Lung (tissue), 11 donors: ENCODE measurements at regions not wholly inside any gene's neighbourhood (a gene's known extent, or its start where the extent isn't known, plus 50 kb on each side); places are given as distances from the start of the nearest gene placed in this dataset.
A peak's percentile ranks its signal among the peaks of the same experiment; 100 is the strongest.

Experiments
- ATAC-seq: fragments of 200-7000 bp; cut with Tn5 transposase; one replicate; pipeline ENCODE4 v1.9.1; 2020; ENCODE audit warnings: moderate number of reproducible peaks; ENCODE audit not compliant: insufficient read depth, low FRiP score
- DNase-seq, 3 donors: peaks; one replicate each; pipeline ENCODE4 v3.0.0-alpha.2; 2013 to 2017
- H3K27ac ChIP-seq, 2 donors: one replicate each; pipeline ENCODE4 v1.5.1; 2013; ENCODE audit warnings: mild to moderate bottlenecking in 2 of 2, moderate library complexity in 2 of 2, control low read depth in 1 of 2, inconsistent platforms in 1 of 2, low read depth in 1 of 2, low read length in 1 of 2
- H3K27me3 ChIP-seq, 3 donors: one replicate each; pipeline ENCODE4 v1.5.1; 2013; ENCODE audit warnings: low read length in 2 of 3; ENCODE audit not compliant: control insufficient read depth in 3 of 3, insufficient read depth in 3 of 3
- H3K36me3 ChIP-seq, 4 donors: one replicate each; pipeline ENCODE4 v1.5.1; 2013; ENCODE audit warnings: low read length in 4 of 4, mild to moderate bottlenecking in 1 of 4, moderate library complexity in 1 of 4; ENCODE audit not compliant: control insufficient read depth in 4 of 4, insufficient read depth in 4 of 4
- H3K4me1 ChIP-seq, 5 donors: one replicate each; pipeline ENCODE4 v1.5.1; 2013; ENCODE audit warnings: low read length in 5 of 5, mild to moderate bottlenecking in 2 of 5, moderate library complexity in 1 of 5; ENCODE audit not compliant: control insufficient read depth in 5 of 5, insufficient read depth in 5 of 5
- H3K4me3 ChIP-seq: one replicate; pipeline ENCODE4 v1.5.1; 2013; ENCODE audit warnings: mild to moderate bottlenecking, control low read depth, moderate library complexity
- H3K9ac ChIP-seq, 2 donors: one replicate each; pipeline ENCODE4 v1.5.1; 2013; ENCODE audit warnings: low read length in 2 of 2, control low read depth in 1 of 2; ENCODE audit not compliant: insufficient read depth in 1 of 2
- H3K9me3 ChIP-seq, 4 donors: one replicate each; pipeline ENCODE4 v1.5.1; 2013; ENCODE audit warnings: low read length in 3 of 4, mild to moderate bottlenecking in 1 of 4, moderate library complexity in 1 of 4; ENCODE audit not compliant: control insufficient read depth in 4 of 4, insufficient read depth in 3 of 4
- CTCF ChIP-seq: IDR thresholded peaks from 2 replicates; pipeline ENCODE4 v1.5.1; 2012; ENCODE audit warnings: mild to moderate bottlenecking; ENCODE audit errors: control extremely low read depth, extremely low read depth
- WGBS, 2 donors: extraction: QIAGEN DNeasy Blood & Tissue Kit; methylation state at CpG; one replicate each; pipeline ENCODE4 v1.1.7; 2013; 5-methylcytosine and 5-hydroxymethylcytosine counted together
- donor health status: control.
- donor health status: control.
- donor health status: Bipolar disorder and iron deficiency.
- donor health status: healthy.
- donor health status: DM: yes; HTN: yes; CAD: no.

DNA sequence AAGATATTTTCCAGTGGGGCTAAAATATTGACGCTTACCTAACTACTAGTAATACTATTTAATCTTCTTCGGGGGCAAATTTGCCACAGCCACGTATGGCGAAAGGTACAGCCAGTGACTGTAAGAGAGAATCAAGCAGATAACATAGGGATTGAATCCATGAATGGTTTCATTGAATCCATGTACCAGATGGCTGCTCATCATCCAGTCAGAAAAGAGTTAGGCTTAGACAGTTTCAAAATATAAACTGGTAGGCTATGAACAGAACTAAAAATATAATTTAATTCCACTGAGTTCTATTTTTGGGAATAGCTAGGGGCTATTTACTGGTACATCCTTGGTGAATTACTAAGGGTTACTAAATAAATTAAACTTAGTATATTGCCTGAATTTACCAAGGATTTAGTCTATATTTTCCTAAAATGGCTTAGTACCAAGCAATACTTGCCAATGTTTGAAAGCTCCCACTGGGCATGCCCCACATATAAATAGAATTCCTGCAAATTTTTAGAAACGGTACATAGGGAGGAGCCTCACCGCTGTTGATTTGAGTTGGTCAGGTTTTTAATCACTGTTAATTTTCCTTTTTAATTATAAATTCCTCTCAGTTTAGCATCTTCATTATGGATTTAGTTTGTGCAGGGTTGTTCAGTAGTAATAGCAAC lies 55.8 kb upstream of the VLDLR start:
- Histone ChIP-seq H3K36me3 (peaks cover 0 to 1% (median 0%) of the 10 kb centered on the region in 4 donors), H3K4me1 (peaks cover 0 to 9% (median 2%) of the 10 kb centered on the region in 5 donors), H3K27me3 (no peaks in the 10 kb centered on the region), H3K9ac (no peak overlapping the region), H3K27ac (no peak overlapping the region), H3K9me3 (no peaks in the 10 kb centered on the region), H3K4me3 (no peak overlapping the region)
- 95 to 98% methylated on average over 6 of the region's 6 CpGs for WGBS, 2 donors
- no peak for DNase-seq
- TF ChIP-seq CTCF: no peak
- ATAC-seq: no peak

GRCh38 chr9:2567922-2568321 lies 53.7 kb upstream of the VLDLR start:
- TF ChIP-seq CTCF: no peak
- DNase-seq (no peak), ATAC-seq (no peak)
- Histone ChIP-seq H3K4me1 (peaks cover 0 to 21% (median 11%) of the 10 kb centered on the region in 5 donors), H3K4me3 (no peak overlapping the region), H3K27ac (peak overlapping the region in 1 of 2 donors; percentile 76), H3K27me3 (no peaks in the 10 kb centered on the region), H3K9me3 (no peaks in the 10 kb centered on the region), H3K36me3 (peaks cover 0 to 1% (median 0%) of the 10 kb centered on the region in 4 donors), H3K9ac (no peak overlapping the region)

DNA sequence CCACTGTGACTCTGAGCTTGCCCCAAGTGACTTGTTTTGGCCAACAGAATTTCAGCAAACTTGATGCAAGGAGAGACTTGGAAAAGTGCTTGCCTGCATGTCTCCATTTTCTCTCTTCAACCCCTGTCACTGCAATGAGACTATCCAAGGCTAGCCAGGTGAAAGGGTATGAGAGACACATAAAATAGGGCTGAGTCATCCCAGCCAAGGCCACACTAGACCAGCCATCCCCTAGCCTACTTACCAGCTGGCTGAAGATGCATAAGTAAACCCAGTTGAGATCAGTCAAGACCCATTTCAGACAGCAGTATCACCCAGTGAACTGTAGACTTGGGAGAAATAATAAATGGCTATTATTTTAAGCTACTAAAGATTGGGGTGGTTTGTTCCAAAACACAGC lies 52.9 kb upstream of the VLDLR start:
- H3K9me3 ChIP-seq: no peaks in the 10 kb centered on the region
- no peak overlapping the region for H3K4me3 ChIP-seq
- H3K4me1 ChIP-seq: peaks cover 0 to 23% (median 11%) of the 10 kb centered on the region in 5 donors
- H3K36me3 ChIP-seq: peaks cover 0 to 1% (median 0%) of the 10 kb centered on the region in 4 donors
- H3K9ac ChIP-seq: no peak overlapping the region
- no peak for TF ChIP-seq CTCF
- no peak for DNase-seq
- H3K27me3 ChIP-seq: no peaks in the 10 kb centered on the region
- ATAC-seq: no peak
- peak overlapping the region in 1 of 2 donors; percentile 76 for H3K27ac ChIP-seq
